ENCODE measurements at regions not wholly inside any gene's neighbourhood (a gene's known extent, or its start where the extent isn't known, plus 50 kb on each side); places are given as distances from the start of the nearest gene placed in this dataset.

DNA sequence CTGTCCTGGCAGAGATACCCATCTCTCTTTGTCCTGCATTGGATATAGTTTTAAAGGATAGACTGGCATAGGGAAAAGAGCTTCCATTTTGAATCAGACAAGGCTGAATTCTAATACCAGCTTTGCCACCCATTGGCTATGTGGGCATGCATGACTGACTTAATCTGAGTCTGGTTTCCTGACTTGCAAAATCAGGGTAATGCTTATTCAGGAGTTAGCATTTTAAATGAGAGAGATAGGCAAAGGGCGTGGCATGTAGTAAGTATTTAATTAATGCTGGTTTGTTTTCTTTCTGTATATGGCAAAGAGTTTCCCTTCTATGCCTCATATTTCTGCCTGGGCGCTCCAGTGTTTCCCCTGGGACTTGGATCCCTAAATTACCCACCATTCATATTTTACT lies 492.9 kb downstream of the IGSF11 start:
- no peak for DNase-seq
- TF ChIP-seq, protein P1, sequence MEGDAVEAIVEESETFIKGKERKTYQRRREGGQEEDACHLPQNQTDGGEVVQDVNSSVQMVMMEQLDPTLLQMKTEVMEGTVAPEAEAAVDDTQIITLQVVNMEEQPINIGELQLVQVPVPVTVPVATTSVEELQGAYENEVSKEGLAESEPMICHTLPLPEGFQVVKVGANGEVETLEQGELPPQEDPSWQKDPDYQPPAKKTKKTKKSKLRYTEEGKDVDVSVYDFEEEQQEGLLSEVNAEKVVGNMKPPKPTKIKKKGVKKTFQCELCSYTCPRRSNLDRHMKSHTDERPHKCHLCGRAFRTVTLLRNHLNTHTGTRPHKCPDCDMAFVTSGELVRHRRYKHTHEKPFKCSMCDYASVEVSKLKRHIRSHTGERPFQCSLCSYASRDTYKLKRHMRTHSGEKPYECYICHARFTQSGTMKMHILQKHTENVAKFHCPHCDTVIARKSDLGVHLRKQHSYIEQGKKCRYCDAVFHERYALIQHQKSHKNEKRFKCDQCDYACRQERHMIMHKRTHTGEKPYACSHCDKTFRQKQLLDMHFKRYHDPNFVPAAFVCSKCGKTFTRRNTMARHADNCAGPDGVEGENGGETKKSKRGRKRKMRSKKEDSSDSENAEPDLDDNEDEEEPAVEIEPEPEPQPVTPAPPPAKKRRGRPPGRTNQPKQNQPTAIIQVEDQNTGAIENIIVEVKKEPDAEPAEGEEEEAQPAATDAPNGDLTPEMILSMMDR (IDR thresholded peaks at IDR 0.05), result no peak
- H3K4me1 ChIP-seq, result no peaks in the 10 kb centered on the region
- intact Hi-C loops (cut with DNase I), result no loop called here
- H3K27ac ChIP-seq, result no peak overlapping the region
- H3K36me3 ChIP-seq, result no peaks in the 10 kb centered on the region
- no peak for ATAC-seq
- no peaks in the 10 kb centered on the region for H3K27me3 ChIP-seq (ENCODE audit: low read depth)
- no peaks in the 10 kb centered on the region for H3K9me3 ChIP-seq
- H3K4me3 ChIP-seq, result no peak overlapping the region

DNA sequence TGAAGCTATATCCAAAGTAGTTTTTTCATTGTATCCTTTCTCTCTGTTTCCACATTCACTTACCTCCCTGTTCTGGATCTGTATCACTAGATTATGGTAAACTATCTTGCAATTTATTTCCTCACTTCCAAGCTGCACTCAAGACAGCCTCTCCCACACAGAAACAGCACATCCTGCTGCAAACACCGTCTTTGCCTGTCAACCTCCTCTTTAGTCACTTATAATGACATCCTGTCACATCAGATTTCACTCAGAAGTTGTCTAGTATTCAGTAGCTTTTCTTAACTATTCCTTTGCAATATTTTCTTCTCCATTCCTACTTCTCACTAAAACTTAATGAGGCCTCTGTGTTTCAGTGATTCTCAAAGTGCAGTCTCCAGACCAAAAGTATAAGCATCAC lies 490.8 kb downstream of the IGSF11 start:
- Histone ChIP-seq H3K4me1 (no peaks in the 10 kb centered on the region), H3K27me3 (ENCODE audit: low read depth) (no peaks in the 10 kb centered on the region), H3K36me3 (no peaks in the 10 kb centered on the region), H3K4me3 (no peak overlapping the region), H3K9me3 (no peaks in the 10 kb centered on the region), H3K27ac (no peak overlapping the region)
- intact Hi-C loops (cut with DNase I), result no loop called here
- ATAC-seq, result no peak
- DNase-seq, result no peak
- TF ChIP-seq, protein P1 (IDR thresholded peaks at IDR 0.05), result no peak

DNA sequence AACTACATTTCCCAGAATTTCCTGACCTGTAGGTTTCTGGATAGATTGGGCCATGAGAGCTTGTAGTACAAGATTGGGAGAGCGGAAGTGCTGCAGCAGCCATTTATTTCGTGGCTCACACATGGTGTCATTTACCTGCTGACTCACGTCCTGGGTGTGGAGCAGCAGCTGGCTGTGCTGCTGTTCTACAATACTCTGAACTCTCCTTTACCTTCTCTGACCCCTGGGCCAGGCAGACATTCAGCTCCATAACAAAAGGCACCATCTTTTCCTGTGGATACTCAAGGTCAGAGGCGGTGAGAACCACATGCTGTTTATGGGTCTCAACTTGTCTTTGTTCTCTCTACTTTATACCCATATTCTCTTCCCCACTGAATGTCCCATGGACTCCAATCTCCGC lies 490.2 kb downstream of the IGSF11 start:
- no peaks in the 10 kb centered on the region for H3K4me1 ChIP-seq
- no peak overlapping the region for H3K27ac ChIP-seq
- H3K27me3 ChIP-seq (ENCODE audit: low read depth), result no peaks in the 10 kb centered on the region
- no peak for ATAC-seq
- intact Hi-C loops (cut with DNase I), result no loop called here
- no peak overlapping the region for H3K4me3 ChIP-seq
- H3K36me3 ChIP-seq, result no peaks in the 10 kb centered on the region
- TF ChIP-seq, protein P1 (IDR thresholded peaks at IDR 0.05), result no peak
- no peaks in the 10 kb centered on the region for H3K9me3 ChIP-seq
- DNase-seq, result no peak

DNA sequence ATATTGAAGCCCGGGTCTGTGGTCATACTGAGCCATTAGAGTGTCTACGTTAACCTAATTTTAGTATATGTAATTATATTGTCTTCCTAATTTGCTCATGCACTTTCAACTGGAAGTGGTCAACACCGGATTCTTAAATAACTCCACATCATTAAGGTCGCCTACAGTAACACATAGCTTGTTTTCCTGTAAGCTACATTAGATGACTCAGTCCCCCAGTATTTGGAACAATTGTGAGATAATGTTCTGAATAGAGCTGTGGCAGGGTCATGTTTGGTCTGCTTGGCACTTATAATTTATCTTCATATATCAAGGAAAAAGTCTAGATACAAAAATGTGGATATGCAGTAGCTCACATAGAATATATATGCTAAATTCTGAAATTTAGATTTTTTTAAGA lies 486.2 kb downstream of the IGSF11 start:
- Histone ChIP-seq H3K27ac (no peak overlapping the region), H3K4me1 (no peaks in the 10 kb centered on the region)

DNA sequence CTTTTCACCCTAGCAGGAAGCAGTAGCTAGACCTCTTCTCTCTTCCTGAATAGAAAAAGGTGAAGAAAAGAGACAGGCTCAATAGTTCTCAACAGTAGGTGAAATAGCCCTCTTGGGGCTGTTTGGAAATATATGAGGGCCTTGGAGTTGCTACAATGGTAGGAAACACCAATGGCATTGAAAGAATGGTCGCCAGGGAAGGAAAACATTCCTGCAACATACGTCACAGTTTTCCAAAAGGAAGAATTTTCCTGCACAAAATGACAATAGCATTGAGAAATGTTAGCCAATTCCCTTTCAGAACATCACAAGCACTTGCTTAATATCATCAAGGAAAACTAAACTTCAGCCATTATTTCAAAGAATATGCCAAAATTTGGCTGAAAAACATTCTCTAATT lies 484.5 kb downstream of the IGSF11 start:
- Histone ChIP-seq H3K9me3 (no peaks in the 10 kb centered on the region), H3K27ac (no peak overlapping the region), H3K4me1 (no peaks in the 10 kb centered on the region), H3K27me3 (ENCODE audit: low read depth) (no peaks in the 10 kb centered on the region), H3K4me3 (no peak overlapping the region), H3K36me3 (no peaks in the 10 kb centered on the region)
- DNase-seq, result no peak
- TF ChIP-seq, protein P1 (IDR thresholded peaks at IDR 0.05), result no peak
- no peak for ATAC-seq
- intact Hi-C loops (cut with DNase I), result no loop called here

More for the DNA sequence above, 486.2 kb downstream of the IGSF11 start:
- TF ChIP-seq, protein P1 (IDR thresholded peaks at IDR 0.05), result no peak
- Histone ChIP-seq H3K36me3 (no peaks in the 10 kb centered on the region), H3K9me3 (no peaks in the 10 kb centered on the region), H3K4me3 (no peak overlapping the region), H3K27me3 (ENCODE audit: low read depth) (no peaks in the 10 kb centered on the region)
- no peak for ATAC-seq
- intact Hi-C loops (cut with DNase I), result no loop called here
- no peak for DNase-seq

DNA sequence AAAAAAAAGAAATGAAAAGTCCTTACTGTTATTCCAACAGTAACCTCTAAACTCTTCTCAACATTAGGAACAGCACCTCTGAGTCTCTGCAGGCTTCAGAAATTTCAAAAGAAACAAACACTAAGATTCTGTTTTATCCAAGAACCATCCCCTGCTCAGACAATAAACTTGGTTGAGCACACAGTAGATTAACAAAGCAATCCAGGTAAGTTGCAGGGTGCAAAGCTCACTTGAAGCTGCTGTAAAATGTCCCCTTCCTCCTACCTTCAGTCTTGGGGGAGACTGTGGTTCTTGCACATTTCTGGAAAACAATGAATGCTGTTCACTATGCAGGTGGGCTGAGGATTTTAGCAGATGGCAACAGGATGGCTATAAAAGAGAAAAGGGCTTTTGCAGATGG lies 484.1 kb downstream of the IGSF11 start:
- H3K27me3 ChIP-seq (ENCODE audit: low read depth), result no peaks in the 10 kb centered on the region
- intact Hi-C loops (cut with DNase I), result no loop called here
- ATAC-seq, result no peak

More for the DNA sequence above, 484.1 kb downstream of the IGSF11 start:
- no peaks in the 10 kb centered on the region for H3K4me1 ChIP-seq
- H3K9me3 ChIP-seq, result no peaks in the 10 kb centered on the region
- H3K27ac ChIP-seq, result no peak overlapping the region
- H3K36me3 ChIP-seq, result no peaks in the 10 kb centered on the region
- TF ChIP-seq, protein P1 (IDR thresholded peaks at IDR 0.05), result no peak
- DNase-seq, result no peak
- H3K4me3 ChIP-seq, result no peak overlapping the region

Measured in lower lobe of right lung (tissue), 2 donors.